Sigmoid colon (tissue), 4 donors: ENCODE measurements at regions not wholly inside any gene's neighbourhood (a gene's known extent, or its start where the extent isn't known, plus 50 kb on each side); places are given as distances from the start of the nearest gene placed in this dataset.

Source experiments
- EP300 ChIP-seq, 4 donors: sonication (generic); formaldehyde crosslinking; IDR thresholded peaks; one replicate each; pipeline ENCODE4 v1.6.1; 2017; ENCODE audit warnings: antibody characterized with exemption in 4 of 4
- POLR2A ChIP-seq, 2 donors: fragments of 450-650 bp; IDR thresholded peaks; one replicate each; pipeline ENCODE4 v1.6.1; 2016; ENCODE audit warnings: antibody characterized with exemption in 2 of 2, mild to moderate bottlenecking in 2 of 2, moderate library complexity in 2 of 2
- POLR2AphosphoS5 ChIP-seq, 4 donors: sonication (generic); formaldehyde crosslinking; IDR thresholded peaks; one replicate each; pipeline ENCODE4 v1.6.1; 2017; ENCODE audit warnings: antibody characterized with exemption in 4 of 4
- TF ChIP-seq, protein P1 (sequence below), 4 experiments: fragments of 450-650 bp in 3 of 4; fragments of 200-600 bp in 1 of 4; IDR thresholded peaks; one replicate each; pipeline ENCODE4 v1.5.1; 2016 to 2019; ENCODE audit warnings: antibody characterized with exemption in 4 of 4, mild to moderate bottlenecking in 3 of 4, moderate library complexity in 2 of 4

DNA sequence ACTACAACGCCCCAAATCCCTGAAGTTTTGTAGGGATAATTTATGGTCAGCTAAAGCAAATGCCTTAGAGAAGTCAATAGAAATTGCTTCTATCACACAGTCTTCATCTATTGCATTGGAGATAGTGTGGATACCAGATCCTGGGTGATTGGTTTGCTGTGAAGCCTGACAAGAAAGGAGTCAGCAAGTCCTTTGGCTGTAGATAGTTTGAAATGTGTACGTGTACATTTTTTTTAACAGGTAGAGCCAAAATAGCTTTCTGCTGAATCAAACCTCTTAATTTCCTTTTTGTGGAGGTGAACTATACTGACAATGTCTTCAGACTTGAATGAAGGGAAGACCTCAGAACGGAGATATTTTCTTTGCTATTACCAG lies 312.3 kb downstream of the ZBBX start:
- TF ChIP-seq, protein P1, sequence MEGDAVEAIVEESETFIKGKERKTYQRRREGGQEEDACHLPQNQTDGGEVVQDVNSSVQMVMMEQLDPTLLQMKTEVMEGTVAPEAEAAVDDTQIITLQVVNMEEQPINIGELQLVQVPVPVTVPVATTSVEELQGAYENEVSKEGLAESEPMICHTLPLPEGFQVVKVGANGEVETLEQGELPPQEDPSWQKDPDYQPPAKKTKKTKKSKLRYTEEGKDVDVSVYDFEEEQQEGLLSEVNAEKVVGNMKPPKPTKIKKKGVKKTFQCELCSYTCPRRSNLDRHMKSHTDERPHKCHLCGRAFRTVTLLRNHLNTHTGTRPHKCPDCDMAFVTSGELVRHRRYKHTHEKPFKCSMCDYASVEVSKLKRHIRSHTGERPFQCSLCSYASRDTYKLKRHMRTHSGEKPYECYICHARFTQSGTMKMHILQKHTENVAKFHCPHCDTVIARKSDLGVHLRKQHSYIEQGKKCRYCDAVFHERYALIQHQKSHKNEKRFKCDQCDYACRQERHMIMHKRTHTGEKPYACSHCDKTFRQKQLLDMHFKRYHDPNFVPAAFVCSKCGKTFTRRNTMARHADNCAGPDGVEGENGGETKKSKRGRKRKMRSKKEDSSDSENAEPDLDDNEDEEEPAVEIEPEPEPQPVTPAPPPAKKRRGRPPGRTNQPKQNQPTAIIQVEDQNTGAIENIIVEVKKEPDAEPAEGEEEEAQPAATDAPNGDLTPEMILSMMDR (IDR thresholded peaks at IDR 0.05), result no peak
- TF ChIP-seq EP300 (IDR thresholded peaks at IDR 0.05) (no peak), POLR2A (IDR thresholded peaks at IDR 0.05) (no peak), POLR2AphosphoS5 (IDR thresholded peaks at IDR 0.05) (no peak)
